Muscle layer of colon (tissue), 2 donors: ENCODE measurements at regions not wholly inside any gene's neighbourhood (a gene's known extent, or its start where the extent isn't known, plus 50 kb on each side); places are given as distances from the start of the nearest gene placed in this dataset.
A peak's percentile ranks its signal among the peaks of the same experiment; 100 is the strongest.
"Not testable (repeated sequence)": the region's sequence is repeated elsewhere in the genome, so short reads cannot be mapped to it uniquely, and the experiment has no call there.

Source experiments
- H3K27ac ChIP-seq: one replicate; pipeline ENCODE4 v1.7.0; 2013; ENCODE audit warnings: low read depth, mild to moderate bottlenecking, low read length, moderate library complexity
- H3K27me3 ChIP-seq, 2 donors: one replicate each; pipeline ENCODE4 v1.7.0; 2013; ENCODE audit warnings: low read length in 2 of 2, mild to moderate bottlenecking in 2 of 2; ENCODE audit not compliant: insufficient read depth in 2 of 2, control insufficient read depth in 1 of 2
- H3K36me3 ChIP-seq: one replicate; pipeline ENCODE4 v1.7.0; 2013; ENCODE audit warnings: mild to moderate bottlenecking, low read length; ENCODE audit not compliant: insufficient read depth
- H3K4me1 ChIP-seq: one replicate; pipeline ENCODE4 v1.7.0; 2013; ENCODE audit warnings: mild to moderate bottlenecking, low read length; ENCODE audit not compliant: insufficient read depth
- H3K4me3 ChIP-seq, 2 donors: one replicate each; pipeline ENCODE4 v1.7.0; 2013; ENCODE audit warnings: low read length in 2 of 2, low read depth in 1 of 2, mild to moderate bottlenecking in 1 of 2, moderate library complexity in 1 of 2
- H3K9ac ChIP-seq: one replicate; pipeline ENCODE4 v1.7.0; 2013; ENCODE audit warnings: low read length
- H3K9me3 ChIP-seq: one replicate; pipeline ENCODE4 v1.7.0; 2013; ENCODE audit warnings: mild to moderate bottlenecking, low read length
- donor health status: abdominal sarcoma.
- donor health status: Adenocarcinoma of cecum.

- no peaks in the 10 kb centered on the region for H3K9me3 ChIP-seq
- H3K36me3 ChIP-seq: no peaks in the 10 kb centered on the region
- no peaks in the 10 kb centered on the region for H3K4me1 ChIP-seq
- H3K27ac ChIP-seq: no peak overlapping the region
- no peak overlapping the region for H3K4me3 ChIP-seq
- no peaks in the 10 kb centered on the region for H3K27me3 ChIP-seq
- no peak overlapping the region for H3K9ac ChIP-seq
Measured at GRCh38 chr19:22545751-22546150, 88.4 kb upstream of the ZNF492 start.

GRCh38 chr19:22533761-22534160 is 100.4 kb upstream of the ZNF492 start:
- Histone ChIP-seq H3K27ac (no peak overlapping the region), H3K4me3 (no peak overlapping the region), H3K27me3 (no peaks in the 10 kb centered on the region), H3K9me3 (no peaks in the 10 kb centered on the region), H3K9ac (no peak overlapping the region), H3K4me1 (no peaks in the 10 kb centered on the region), H3K36me3 (no peaks in the 10 kb centered on the region)

DNA sequence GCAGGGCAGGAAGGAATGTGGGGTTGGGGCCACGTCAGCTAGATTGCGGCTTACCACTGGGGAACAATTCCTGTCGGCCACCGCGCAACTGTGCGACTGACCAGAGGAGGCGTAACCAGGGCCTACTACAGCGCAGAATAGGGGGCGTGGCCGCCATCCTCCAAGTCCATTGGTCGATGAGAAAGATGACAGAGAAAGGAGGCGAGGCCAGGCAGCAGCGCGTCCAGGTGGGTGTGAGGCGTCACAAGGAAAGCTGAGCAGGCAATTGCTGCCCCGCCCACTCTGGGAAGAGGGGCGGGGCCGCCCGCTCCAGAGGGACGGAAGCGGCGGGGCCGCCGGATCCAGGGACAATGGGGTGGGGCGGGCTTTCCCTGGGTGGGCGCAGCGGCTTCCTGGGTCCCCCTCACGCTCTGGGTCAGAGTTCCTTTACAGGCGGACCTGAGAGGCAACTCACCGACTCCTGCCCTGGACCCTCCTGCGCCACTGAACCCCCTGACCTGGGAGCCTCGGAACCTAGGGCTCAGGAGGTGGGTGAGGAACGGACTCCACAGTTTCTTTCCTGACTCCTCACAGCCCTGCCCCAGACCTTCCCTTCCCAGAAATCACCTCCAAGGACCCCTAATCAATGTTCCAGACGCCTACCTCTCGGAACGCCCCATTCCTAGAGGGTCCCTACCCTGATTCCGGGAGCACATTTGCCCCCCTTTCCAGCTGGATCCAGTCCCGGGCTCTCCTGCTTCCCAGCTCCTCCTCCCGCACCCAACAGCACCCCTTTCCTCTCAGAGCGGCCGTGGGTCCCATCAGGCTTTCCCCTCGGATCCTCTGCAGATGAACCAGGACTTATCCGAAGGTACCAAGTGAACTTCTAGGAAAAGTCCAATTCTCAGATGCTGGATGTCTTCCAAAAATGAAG is 101.5 kb upstream of the ZNF492 start:
- H3K27me3 ChIP-seq: no peaks in the 10 kb centered on the region
- peak overlapping the region; percentile 62 to 77 for H3K4me3 ChIP-seq
- H3K9ac ChIP-seq: peak overlapping the region; percentile 34
- no peaks in the 10 kb centered on the region for H3K9me3 ChIP-seq
- H3K4me1 ChIP-seq: no peaks in the 10 kb centered on the region
- no peaks in the 10 kb centered on the region for H3K36me3 ChIP-seq
- peak overlapping the region; percentile 63 for H3K27ac ChIP-seq

DNA sequence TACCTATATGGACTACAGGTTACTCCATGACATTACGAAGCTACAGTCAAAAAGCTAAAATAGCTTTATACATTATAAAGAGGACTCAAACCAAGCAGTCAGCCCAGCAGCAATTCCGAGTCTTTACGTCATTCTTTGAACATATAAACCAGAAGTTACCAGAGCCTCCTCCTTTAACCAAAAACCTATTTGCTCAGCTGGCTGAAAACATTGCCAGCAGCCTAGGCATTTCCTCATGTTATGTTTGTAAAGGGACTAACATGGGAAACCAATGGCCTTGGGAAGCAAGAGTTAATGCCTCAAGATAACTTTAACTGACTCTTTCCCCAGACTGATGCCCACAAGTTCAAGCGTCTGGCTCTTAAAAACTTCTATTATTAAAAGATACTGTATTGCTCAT is 104.1 kb upstream of the ZNF492 start:
- no peaks in the 10 kb centered on the region for H3K36me3 ChIP-seq
- no peaks in the 10 kb centered on the region for H3K9me3 ChIP-seq
- no peak overlapping the region for H3K4me3 ChIP-seq
- H3K27me3 ChIP-seq: no peaks in the 10 kb centered on the region
- peaks cover 6% of the 10 kb centered on the region for H3K4me1 ChIP-seq
- peak overlapping the region; percentile 9 for H3K27ac ChIP-seq
- H3K9ac ChIP-seq: no peak overlapping the region

DNA sequence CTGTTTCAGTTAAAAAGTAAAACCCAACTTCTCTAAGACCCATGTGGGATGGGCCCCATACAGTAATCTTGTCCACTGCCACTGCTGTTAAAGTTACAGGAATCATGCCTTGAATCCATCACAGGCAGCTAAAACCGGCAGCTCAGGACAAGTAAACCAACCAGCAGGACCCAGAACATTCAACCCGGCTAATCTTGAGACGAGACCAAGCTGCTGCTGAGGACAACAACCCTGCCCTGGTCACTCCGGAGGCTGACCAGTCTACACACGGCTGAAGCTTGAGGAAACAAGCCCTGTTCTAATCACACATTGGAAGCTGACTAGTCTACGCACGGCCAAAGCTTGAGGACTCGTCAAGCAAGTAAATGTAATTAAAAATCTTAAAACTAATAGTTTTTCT is 105.2 kb upstream of the ZNF492 start:
- Histone ChIP-seq H3K9ac (peak overlapping the region; percentile 13), H3K4me3 (no peak overlapping the region), H3K27ac (no peak overlapping the region), H3K27me3 (no peaks in the 10 kb centered on the region), H3K4me1 (peaks cover 6% of the 10 kb centered on the region), H3K9me3 (no peaks in the 10 kb centered on the region), H3K36me3 (no peaks in the 10 kb centered on the region)

DNA sequence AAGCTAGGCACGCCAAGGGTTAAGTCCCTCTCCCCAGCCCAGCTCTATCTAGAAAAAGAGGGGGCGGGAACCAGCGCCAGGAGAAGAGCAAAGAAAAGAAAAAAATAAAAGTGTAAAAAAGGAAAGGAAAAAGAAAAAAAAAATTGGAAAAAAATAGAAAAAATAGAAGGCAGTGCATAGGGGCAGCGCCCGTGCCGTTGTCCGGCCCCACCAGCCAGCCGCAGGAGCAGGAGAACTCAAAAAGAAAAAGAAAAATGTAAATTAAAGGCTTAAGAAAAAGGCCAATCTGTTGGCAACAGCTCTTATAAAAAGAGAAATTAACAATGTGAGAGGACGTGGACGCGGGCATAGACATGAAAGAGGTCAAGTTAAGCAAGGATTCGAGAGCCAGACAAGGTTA is 105.4 kb upstream of the ZNF98 start:
- Histone ChIP-seq H3K9me3 (no peaks in the 10 kb centered on the region), H3K4me3 (peak overlapping the region; percentile 38 to 45), H3K27me3 (no peaks in the 10 kb centered on the region), H3K36me3 (no peaks in the 10 kb centered on the region), H3K27ac (peak overlapping the region; percentile 80), H3K4me1 (peaks cover 6% of the 10 kb centered on the region), H3K9ac (no peak overlapping the region)

DNA sequence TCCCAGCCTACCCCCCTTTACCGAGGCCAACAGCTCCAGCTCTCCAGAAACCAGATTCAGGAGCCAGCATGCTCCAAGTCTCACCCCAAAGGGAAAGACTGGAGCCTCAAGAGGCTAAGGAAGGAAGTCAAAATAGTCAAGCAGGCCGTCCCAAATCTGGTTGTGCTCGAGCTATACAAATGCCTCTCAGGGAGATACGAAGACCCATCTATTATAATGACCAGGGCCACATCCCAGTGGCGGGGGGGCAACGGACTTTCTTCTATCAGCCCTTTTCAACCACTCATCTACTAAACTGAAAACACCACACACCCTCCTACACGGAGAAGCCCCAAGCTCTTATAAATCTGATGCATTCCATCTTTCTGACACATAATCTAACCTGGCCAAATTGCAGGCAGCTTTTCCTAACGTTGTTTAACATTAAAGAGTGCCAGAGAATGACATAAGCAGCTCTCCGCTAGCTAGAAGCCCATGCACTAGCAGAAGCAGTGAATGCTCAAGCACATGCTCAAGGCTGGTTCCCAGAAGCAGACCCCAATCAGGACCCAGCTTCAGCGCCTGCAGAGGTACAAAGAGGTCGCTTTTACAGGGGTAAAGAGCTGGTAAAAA is 104.6 kb upstream of the ZNF98 start:
- Histone ChIP-seq H3K4me1 (peaks cover 6% of the 10 kb centered on the region), H3K36me3 (no peaks in the 10 kb centered on the region), H3K9ac (peak overlapping the region; percentile 50), H3K9me3 (no peaks in the 10 kb centered on the region), H3K4me3 (peak overlapping the region; percentile 38 to 45), H3K27me3 (no peaks in the 10 kb centered on the region), H3K27ac (peak overlapping the region; percentile 80)

- H3K4me1 ChIP-seq: peaks cover 6% of the 10 kb centered on the region
- no peaks in the 10 kb centered on the region for H3K36me3 ChIP-seq
- no peak overlapping the region for H3K4me3 ChIP-seq
- no peaks in the 10 kb centered on the region for H3K27me3 ChIP-seq
- H3K9me3 ChIP-seq: no peaks in the 10 kb centered on the region
- H3K27ac ChIP-seq: no peak overlapping the region
- H3K9ac ChIP-seq: no peak overlapping the region
Measured at GRCh38 chr19:22523940-22524339, 101.8 kb upstream of the ZNF98 start.

DNA sequence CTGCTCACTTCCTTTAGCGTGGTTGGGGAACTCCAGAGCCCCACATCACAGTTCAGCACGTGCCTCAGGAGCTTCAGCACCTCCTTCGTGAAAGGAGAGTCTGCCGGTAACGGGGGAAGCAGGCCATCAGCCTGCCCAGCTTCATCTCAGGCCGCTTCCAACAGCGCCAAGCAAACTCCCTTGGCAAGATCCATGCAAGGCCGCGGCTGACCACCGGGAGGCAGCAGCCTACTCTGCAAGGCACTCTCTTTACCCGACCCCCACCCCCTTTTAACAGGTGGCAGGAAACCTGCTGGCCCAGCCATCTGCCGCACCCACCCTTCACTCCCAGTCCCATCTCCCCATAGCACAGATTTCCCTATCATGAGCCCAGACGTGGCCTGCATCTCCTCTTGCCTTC is 97.4 kb upstream of the ZNF98 start:
- H3K4me3 ChIP-seq, H3K9ac ChIP-seq, H3K27me3 ChIP-seq, H3K36me3 ChIP-seq, H3K27ac ChIP-seq, H3K9me3 ChIP-seq, H3K4me1 ChIP-seq: not testable (repeated sequence)

DNA sequence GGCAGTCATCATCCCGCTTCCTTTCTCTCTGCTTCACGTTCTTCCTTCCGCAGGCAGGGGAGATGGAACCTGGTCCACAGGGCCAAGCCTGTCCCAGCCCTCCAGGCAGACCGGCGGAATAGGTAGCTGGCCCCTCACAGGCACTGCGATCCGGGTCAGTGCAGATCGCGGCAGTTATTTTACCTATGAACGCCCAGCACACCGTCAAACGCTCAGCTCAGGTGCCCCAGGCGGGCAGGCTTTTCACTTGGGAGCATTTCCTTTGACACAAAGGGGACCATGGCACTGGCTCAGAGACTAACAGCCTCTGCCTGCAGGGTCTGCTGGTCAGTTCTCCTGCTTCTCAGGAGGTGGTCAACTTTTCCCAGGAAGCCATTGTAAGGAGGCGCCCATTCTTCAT is 97.0 kb upstream of the ZNF98 start:
- Histone ChIP-seq H3K9ac (no peak overlapping the region), H3K4me3 (no peak overlapping the region), H3K36me3 (no peaks in the 10 kb centered on the region), H3K9me3 (no peaks in the 10 kb centered on the region), H3K27ac (no peak overlapping the region), H3K27me3 (no peaks in the 10 kb centered on the region), H3K4me1 (no peaks in the 10 kb centered on the region)

- Histone ChIP-seq H3K36me3 (no peaks in the 10 kb centered on the region), H3K27ac (no peak overlapping the region), H3K9ac (no peak overlapping the region), H3K4me1 (no peaks in the 10 kb centered on the region), H3K27me3 (no peaks in the 10 kb centered on the region), H3K9me3 (no peaks in the 10 kb centered on the region), H3K4me3 (no peak overlapping the region)
Measured at GRCh38 chr19:22517496-22518411, 95.6 kb upstream of the ZNF98 start.
